Common myeloid progenitor, CD34-positive (primary cell): ENCODE measurements at regions not wholly inside any gene's neighbourhood (a gene's known extent, or its start where the extent isn't known, plus 50 kb on each side); places are given as distances from the start of the nearest gene placed in this dataset.

Source experiments
- CTCF ChIA-PET: fragments of 350-600 bp; sonication (Branson Sonifier 250); formaldehyde crosslinking; loops from one replicate; lab custom pipeline; 2021; ENCODE audit warnings: antibody characterized with exemption; lab: Charles Lee
- POLR2A ChIA-PET: fragments of 350-600 bp; sonication (Branson Sonifier 250); formaldehyde crosslinking; loops from one replicate; lab custom pipeline; 2021; ENCODE audit warnings: antibody characterized with exemption; lab: Charles Lee
- DNase-seq, 3 donors: peaks; one replicate each; pipeline versions ENCODE4 v3.0.0 to v3.0.0-alpha.2; 2013
- H3K27ac ChIP-seq, 2 experiments: 1 replicate in 1 of 2; 2 replicates in 1 of 2; pipeline ENCODE4 v1.7.0; 2013; ENCODE audit warnings: inconsistent platforms in 2 of 2, low read length in 2 of 2, mild to moderate bottlenecking in 2 of 2, low read depth in 1 of 2, moderate library complexity in 1 of 2; ENCODE audit not compliant: severe bottlenecking in 2 of 2, insufficient read depth in 1 of 2, poor library complexity in 1 of 2
- H3K27me3 ChIP-seq, 5 experiments: replicated peaks in 2 of 5; 1 replicate in 3 of 5; 2 replicates in 2 of 5; pipeline versions ENCODE4 v1.6.1 to v1.7.0; 2013; ENCODE audit warnings: low read length in 4 of 5, mild to moderate bottlenecking in 2 of 5, moderate library complexity in 2 of 5, inconsistent platforms in 1 of 5; ENCODE audit not compliant: insufficient read depth in 5 of 5, control insufficient read depth in 4 of 5
- H3K36me3 ChIP-seq, 4 experiments: 1 replicate in 2 of 4; 2 replicates in 2 of 4; pipeline versions ENCODE4 v1.6.1 to v1.7.0; 2013; ENCODE audit warnings: low read length in 3 of 4, control low read depth in 1 of 4, mild to moderate bottlenecking in 1 of 4; ENCODE audit not compliant: control insufficient read depth in 4 of 4, insufficient read depth in 4 of 4
- H3K4me1 ChIP-seq, 4 experiments: 1 replicate in 3 of 4; 2 replicates in 1 of 4; pipeline versions ENCODE4 v1.6.1 to v1.7.1; 2013; ENCODE audit warnings: low read length in 3 of 4, mild to moderate bottlenecking in 3 of 4, control low read depth in 1 of 4, inconsistent platforms in 1 of 4, moderate library complexity in 1 of 4; ENCODE audit not compliant: control insufficient read depth in 4 of 4, insufficient read depth in 4 of 4; ENCODE audit errors: control extremely low read depth in 1 of 4
- H3K4me3 ChIP-seq, 7 experiments: 1 replicate in 4 of 7; 2 replicates in 3 of 7; pipeline versions ENCODE4 v1.5.1 to v1.7.0; 2013; ENCODE audit warnings: mild to moderate bottlenecking in 7 of 7, low read length in 6 of 7, moderate library complexity in 6 of 7, inconsistent platforms in 2 of 7, low read depth in 2 of 7, control low read depth in 1 of 7; ENCODE audit not compliant: insufficient read depth in 4 of 7, control insufficient read depth in 1 of 7; ENCODE audit errors: extremely low read depth in 1 of 7
- H3K9me3 ChIP-seq, 5 experiments: 1 replicate in 4 of 5; 2 replicates in 1 of 5; pipeline versions ENCODE4 v1.6.1 to v1.7.1; 2013; ENCODE audit warnings: low read length in 4 of 5, mild to moderate bottlenecking in 2 of 5, inconsistent platforms in 1 of 5, low read depth in 1 of 5, moderate library complexity in 1 of 5; ENCODE audit not compliant: control insufficient read depth in 4 of 5, insufficient read depth in 2 of 5; ENCODE audit errors: control extremely low read depth in 1 of 5
- WGBS: methylation state at CpG from one replicate; pipeline ENCODE4 v1.1.5; 2013; ENCODE audit not compliant: insufficient coverage; 5-methylcytosine and 5-hydroxymethylcytosine counted together

DNA sequence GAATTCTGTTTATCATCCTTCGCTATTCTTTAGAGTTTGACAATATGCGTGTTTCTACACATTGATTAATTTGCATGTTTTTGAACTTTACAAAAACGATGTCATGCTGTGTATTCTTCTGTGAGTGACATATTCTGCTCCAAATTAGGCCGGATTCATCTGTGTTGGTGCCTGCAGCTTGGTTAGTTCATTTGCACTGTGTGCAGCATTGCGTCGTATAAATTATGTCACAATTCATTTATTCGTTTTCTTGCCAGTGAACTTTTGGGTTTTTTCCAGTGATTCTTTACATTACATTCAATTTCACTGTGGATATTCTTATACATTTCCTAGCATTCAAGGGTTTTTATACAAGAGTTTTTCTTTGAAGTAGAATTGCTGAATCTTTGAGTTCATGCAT lies 118.3 kb downstream of the KCNF1 start:
- CTCF ChIA-PET, result interaction anchor here (0.9 kb wide), 1 partner anchor 8 kb away, joined by 3 read pairs; no protein-coding TSS in a partner anchor
- 98% methylated on average over 4 of the region's 7 CpGs for WGBS
- no peak for DNase-seq
- no peak overlapping the region for H3K27ac ChIP-seq
- H3K9me3 ChIP-seq, result peaks cover 1 to 8% (median 3%) of the 10 kb centered on the region in 5 experiments
- peaks cover 0 to 8% (median 2%) of the 10 kb centered on the region in 5 experiments for H3K27me3 ChIP-seq
- H3K4me1 ChIP-seq, result peaks cover 0 to 2% (median 0%) of the 10 kb centered on the region in 4 experiments
- POLR2A ChIA-PET, result no interaction called here
- no peaks in the 10 kb centered on the region for H3K36me3 ChIP-seq
- no peak overlapping the region for H3K4me3 ChIP-seq

DNA sequence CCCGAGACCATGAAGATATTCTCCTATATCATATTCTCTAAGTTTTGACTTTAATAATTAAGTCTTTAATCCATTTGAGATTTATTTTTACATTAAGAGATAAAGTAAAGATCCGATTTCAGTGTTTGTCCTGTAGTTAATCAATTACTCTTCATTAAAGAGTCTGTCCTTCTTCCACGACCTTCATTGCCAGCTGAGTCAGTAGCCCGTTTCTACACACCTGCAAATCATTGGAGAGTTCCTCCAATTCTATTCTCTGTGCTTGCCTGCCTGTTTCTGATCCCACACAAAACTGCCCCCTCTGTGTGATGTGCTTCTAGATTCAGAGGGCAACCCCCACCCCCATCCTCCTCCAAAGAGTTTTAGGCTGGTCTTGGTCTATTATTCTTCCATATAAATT lies 119.2 kb downstream of the KCNF1 start:
- Histone ChIP-seq H3K36me3 (no peaks in the 10 kb centered on the region), H3K27me3 (peaks cover 0 to 8% (median 2%) of the 10 kb centered on the region in 5 experiments), H3K4me1 (peaks cover 0 to 2% (median 0%) of the 10 kb centered on the region in 4 experiments), H3K9me3 (peaks cover 1 to 8% (median 3%) of the 10 kb centered on the region in 5 experiments), H3K27ac (no peak overlapping the region), H3K4me3 (no peak overlapping the region)
- ChIA-PET CTCF (interaction anchor here (0.7 to 1.0 kb wide), 3 partner anchors 9 to 185 kb away, joined by 3 to 4 read pairs (median 3); no protein-coding TSS in a partner anchor), POLR2A (no interaction called here)
- DNase-seq, result no peak
- 83% methylated on average over 2 of the region's 4 CpGs for WGBS

DNA sequence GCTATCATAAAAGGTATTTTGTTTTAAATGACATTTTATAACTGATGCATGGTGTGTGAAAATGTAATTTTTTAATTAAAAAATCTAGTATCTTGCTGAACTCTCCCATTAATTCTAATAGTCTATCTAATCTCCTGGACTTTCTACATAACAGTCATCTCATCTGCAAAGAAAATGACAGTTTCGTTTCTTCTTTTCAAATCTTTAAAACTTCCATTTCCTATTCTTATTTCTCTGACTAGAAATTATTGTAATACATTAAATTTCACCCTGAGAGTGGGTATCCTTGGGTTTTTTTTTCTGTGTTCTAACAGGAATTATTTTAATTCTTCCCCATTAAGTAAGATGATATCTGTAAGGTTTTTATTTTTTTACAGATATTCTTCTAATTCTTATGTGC lies 120.1 kb downstream of the KCNF1 start:
- Histone ChIP-seq H3K4me1 (peaks cover 0 to 2% (median 0%) of the 10 kb centered on the region in 4 experiments), H3K27ac (no peak overlapping the region), H3K9me3 (peaks cover 1 to 9% (median 6%) of the 10 kb centered on the region in 5 experiments), H3K27me3 (peaks cover 0 to 8% (median 2%) of the 10 kb centered on the region in 5 experiments), H3K36me3 (no peaks in the 10 kb centered on the region), H3K4me3 (no peak overlapping the region)
- WGBS, result no CpG with 5 or more reads among the region's 1 CpG
- DNase-seq, result no peak
- ChIA-PET POLR2A (no interaction called here), CTCF (interaction anchor here (1.0 kb wide), 1 partner anchor 9 kb away, joined by 4 read pairs; no protein-coding TSS in a partner anchor)

DNA sequence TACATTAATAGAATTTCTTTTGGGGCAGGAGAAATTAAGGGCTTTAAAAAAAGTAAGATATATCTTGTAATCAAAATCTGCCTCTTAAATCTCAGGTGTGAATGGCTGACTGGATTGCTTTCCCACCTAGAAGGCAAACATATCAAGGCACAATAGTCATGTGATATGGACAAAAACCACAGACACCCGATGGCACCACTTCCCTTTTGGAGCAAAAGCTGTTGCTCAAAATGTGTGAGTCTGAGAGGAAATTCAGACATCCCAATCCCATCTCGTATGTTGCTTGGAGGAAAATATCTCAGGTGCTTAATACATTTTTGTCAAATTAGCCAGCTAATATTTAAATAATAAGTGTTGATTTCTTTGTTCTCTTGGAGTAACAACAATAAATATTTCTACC lies 120.7 kb downstream of the KCNF1 start:
- no peak overlapping the region for H3K27ac ChIP-seq
- WGBS, result 0% methylated on average over 1 of the region's 2 CpGs
- CTCF ChIA-PET, result no interaction called here
- H3K4me3 ChIP-seq, result no peak overlapping the region
- no peak for DNase-seq
- H3K9me3 ChIP-seq, result peaks cover 1 to 13% (median 6%) of the 10 kb centered on the region in 5 experiments
- POLR2A ChIA-PET, result no interaction called here
- H3K36me3 ChIP-seq, result no peaks in the 10 kb centered on the region
- H3K4me1 ChIP-seq, result peaks cover 0 to 2% (median 0%) of the 10 kb centered on the region in 4 experiments
- peaks cover 0 to 8% (median 2%) of the 10 kb centered on the region in 5 experiments for H3K27me3 ChIP-seq

DNA sequence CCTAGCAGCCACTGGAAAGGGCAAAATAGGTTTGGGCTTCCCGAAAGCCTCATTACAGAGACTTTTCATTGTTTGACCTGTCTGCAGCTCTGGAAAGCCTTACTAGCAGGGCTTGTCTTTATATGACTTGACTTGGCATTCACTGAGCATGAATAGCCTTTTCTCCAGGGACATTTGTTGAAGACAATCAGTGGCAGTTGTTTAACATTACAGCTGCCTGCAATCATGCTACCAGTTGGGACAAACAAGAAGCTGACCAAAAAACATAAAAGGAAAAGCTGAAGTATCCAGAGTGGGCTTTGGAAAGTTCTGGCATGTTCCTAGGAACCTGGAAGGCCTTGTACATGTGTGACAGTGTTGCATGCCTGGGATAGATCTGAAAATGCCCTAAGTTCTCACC lies 121.4 kb downstream of the KCNF1 start:
- peaks cover 0 to 2% (median 0%) of the 10 kb centered on the region in 4 experiments for H3K4me1 ChIP-seq
- WGBS, result 71% methylated on average over 1 of the region's 1 CpG
- DNase-seq, result no peak
- peaks cover 0 to 8% (median 2%) of the 10 kb centered on the region in 5 experiments for H3K27me3 ChIP-seq
- ChIA-PET CTCF (no interaction called here), POLR2A (no interaction called here)
- H3K27ac ChIP-seq, result no peak overlapping the region
- H3K36me3 ChIP-seq, result no peaks in the 10 kb centered on the region
- H3K4me3 ChIP-seq, result no peak overlapping the region
- peaks cover 1 to 15% (median 6%) of the 10 kb centered on the region in 5 experiments for H3K9me3 ChIP-seq

DNA sequence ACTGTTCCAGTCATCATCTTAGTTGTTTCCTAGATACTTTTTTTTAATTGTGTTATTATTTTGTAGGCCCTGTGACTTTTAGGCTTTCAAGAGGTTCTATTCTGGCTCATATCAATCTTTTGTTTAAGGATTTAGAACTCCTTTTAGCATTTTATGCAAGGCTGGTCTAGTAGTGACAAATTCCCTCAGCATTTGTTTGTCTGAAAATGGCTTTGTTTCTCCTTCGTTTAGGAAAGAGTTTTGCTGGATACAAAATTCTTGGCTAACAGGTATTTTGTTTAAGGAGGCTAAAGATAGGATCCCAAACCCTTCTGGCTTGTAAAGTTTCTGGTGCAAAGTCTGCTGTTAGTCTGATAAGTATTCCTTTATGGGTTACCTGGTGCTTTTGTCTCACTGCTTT lies 116.6 kb upstream of the SLC66A3 start:
- CTCF ChIA-PET, result no interaction called here
- H3K9me3 ChIP-seq, result peaks cover 0 to 25% (median 5%) of the 10 kb centered on the region in 5 experiments
- H3K36me3 ChIP-seq, result no peaks in the 10 kb centered on the region
- no peak overlapping the region for H3K4me3 ChIP-seq
- POLR2A ChIA-PET, result no interaction called here
- 100% methylated on average over 1 of the region's 1 CpG for WGBS
- H3K27ac ChIP-seq, result no peak overlapping the region
- no peaks in the 10 kb centered on the region for H3K4me1 ChIP-seq
- peaks cover 0 to 5% (median 0%) of the 10 kb centered on the region in 5 experiments for H3K27me3 ChIP-seq
- DNase-seq, result no peak

DNA sequence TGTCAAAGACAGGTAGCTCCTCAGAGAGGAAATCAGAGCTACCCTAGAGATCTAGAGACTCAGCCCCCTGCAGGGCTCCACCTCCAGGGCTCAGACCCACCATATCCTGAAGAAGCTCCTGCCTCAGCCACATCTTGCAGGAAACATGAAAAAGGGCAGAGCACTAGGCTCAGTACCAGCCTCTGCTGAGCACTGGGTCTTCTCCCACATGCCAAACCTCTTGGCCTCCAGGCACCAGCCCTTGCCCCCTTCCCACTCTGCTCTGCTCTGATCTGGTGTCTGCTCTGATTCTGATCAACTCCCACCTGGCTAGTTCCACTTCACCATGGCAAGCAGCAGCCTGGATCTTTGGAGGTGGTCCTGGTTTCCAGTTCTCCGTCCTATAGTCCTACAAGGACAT lies 114.3 kb upstream of the SLC66A3 start:
- Histone ChIP-seq H3K4me1 (no peaks in the 10 kb centered on the region), H3K36me3 (no peaks in the 10 kb centered on the region), H3K27me3 (peaks cover 0 to 5% (median 0%) of the 10 kb centered on the region in 5 experiments), H3K4me3 (no peak overlapping the region), H3K9me3 (peaks cover 0 to 25% (median 3%) of the 10 kb centered on the region in 5 experiments), H3K27ac (no peak overlapping the region)
- WGBS, result 100% methylated on average over 1 of the region's 1 CpG
- POLR2A ChIA-PET, result no interaction called here
- CTCF ChIA-PET, result interaction anchor here (1.5 kb wide), 1 partner anchor 10 kb away, joined by 4 read pairs; no protein-coding TSS in a partner anchor
- DNase-seq, result no peak
